ENCODE measurements at regions not wholly inside any gene's neighbourhood (a gene's known extent, or its start where the extent isn't known, plus 50 kb on each side); places are given as distances from the start of the nearest gene placed in this dataset.

DNA sequence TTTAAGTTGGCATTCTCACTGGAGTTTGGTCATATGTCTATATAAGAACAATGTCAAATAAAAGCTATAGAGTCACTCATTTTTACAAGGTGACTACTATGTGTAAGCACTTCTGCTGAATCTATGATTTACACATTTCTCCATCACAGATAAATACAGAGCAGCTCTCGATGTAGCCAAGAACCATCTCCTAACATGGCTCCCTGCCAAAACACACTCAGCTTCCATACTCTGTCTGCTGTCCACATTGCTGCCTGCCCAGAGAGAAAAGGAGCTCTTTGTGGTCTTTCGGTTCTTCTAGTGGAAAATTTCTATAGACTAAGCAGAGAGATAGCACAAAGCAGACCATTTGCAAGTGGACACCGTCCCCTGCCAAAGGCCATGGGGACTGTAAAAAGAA, 190.9 kb upstream of the KLF12 start:
- Histone ChIP-seq H3K23me2 (ENCODE audit: low read depth, low read length) (no peaks in the 10 kb centered on the region), H3K9ac (replicated peaks in 1 of 4; ENCODE audit: extremely low read depth in 1 of 4, low read depth in 3 of 4, low read length in 3 of 4) (no peak overlapping the region), H3K23ac (ENCODE audit: insufficient read length) (no peak overlapping the region), H3K4me1 (replicated peaks in 1 of 4; ENCODE audit: control insufficient read depth in 3 of 4, insufficient read depth in 4 of 4, low read length in 3 of 4) (no peaks in the 10 kb centered on the region), H3K4me3 (ENCODE audit: extremely low read depth in 1 of 4, insufficient read depth in 2 of 4, low read depth in 3 of 4, low read length in 4 of 4) (no peak overlapping the region), H3K79me1 (ENCODE audit: low read depth, low read length) (no peaks in the 10 kb centered on the region), H3K56ac (replicated peaks; ENCODE audit: insufficient read length, low read depth, low read length) (no peak overlapping the region), H3K27me3 (replicated peaks in 1 of 4; ENCODE audit: control insufficient read depth in 3 of 4, extremely low read depth in 1 of 4, insufficient read depth in 3 of 4, low read length in 3 of 4) (no peaks in the 10 kb centered on the region), H4K20me1 (replicated peaks in 1 of 2; ENCODE audit: control insufficient read depth in 1 of 2, insufficient read depth in 2 of 2, low read length in 2 of 2) (no peaks in the 10 kb centered on the region), H2BK5ac (ENCODE audit: low read depth, low read length) (no peak overlapping the region), H2BK15ac (ENCODE audit: low read length) (no peak overlapping the region), H3K27ac (ENCODE audit: low read depth, low read length) (no peak overlapping the region), H2BK120ac (replicated peaks; ENCODE audit: low read depth, low read length) (no peak overlapping the region), H4K91ac (replicated peaks; ENCODE audit: insufficient read length, low read length) (no peak overlapping the region), H4K5ac (ENCODE audit: insufficient read length, low read depth, low read length) (no peak overlapping the region), H3K79me2 (ENCODE audit: control insufficient read depth in 1 of 2, insufficient read depth in 2 of 2, low read length in 2 of 2) (no peaks in the 10 kb centered on the region), H4K8ac (ENCODE audit: extremely low read depth, insufficient read depth, low read length) (no peak overlapping the region), H2AFZ (ENCODE audit: low read length) (no peak overlapping the region), H3K36me3 (ENCODE audit: control insufficient read depth in 2 of 4, insufficient read depth in 4 of 4, low read length in 3 of 4) (no peaks in the 10 kb centered on the region; a peak in 1 of 8 replicates), H3K18ac (ENCODE audit: extremely low read depth, low read length) (no peak overlapping the region), H3K9me3 (ENCODE audit: insufficient read depth in 2 of 2, low read depth in 1 of 2, low read length in 1 of 2) (no peaks in the 10 kb centered on the region), H2BK12ac (ENCODE audit: low read depth, low read length) (no peak overlapping the region), H3K4ac (replicated peaks; ENCODE audit: insufficient read length, low read depth, low read length) (no peak overlapping the region), H3K4me2 (ENCODE audit: insufficient read depth in 1 of 2, low read depth in 2 of 2, low read length in 2 of 2) (no peak overlapping the region), H3K14ac (ENCODE audit: insufficient read length) (no peak overlapping the region), H2AK5ac (ENCODE audit: low read depth, low read length) (no peak overlapping the region), H2BK20ac (ENCODE audit: low read length) (no peak overlapping the region)
- no peak for TF ChIP-seq EP300 (IDR thresholded peaks at IDR 0.05; ENCODE audit: borderline replicate concordance in 1 of 2, low read depth in 2 of 2, low read length in 2 of 2)
- TF ChIP-seq PHF8 (conservative IDR thresholded peaks at IDR 0.05; ENCODE audit: low read depth, low read length), result no peak
- TF ChIP-seq NRF1 (IDR thresholded peaks at IDR 0.05; ENCODE audit: low read depth, low read length), result no peak
- POLR2A ChIA-PET (ENCODE audit: partially characterized antibody), result interaction anchor here (0.9 kb wide), 1 partner anchor 24 kb away, joined by 3 read pairs; no protein-coding TSS in a partner anchor
- FAIRE-seq (no peak), DNase-seq (ENCODE audit: low read depth in 1 of 2, low spot score in 2 of 2) (no peak)
- CTCF ChIA-PET (ENCODE audit: partially characterized antibody), result interaction anchor here (0.7 to 1.3 kb wide), 2 partner anchors 9 to 71 kb away, joined by 3 to 4 read pairs; no protein-coding TSS in a partner anchor
- 92% methylated on average over 3 of the region's 3 CpGs; no CpG with 5 or more reads in 1 of the 2 experiments for WGBS, 2 experiments (ENCODE audit: extremely low coverage in 1 of 2, insufficient coverage in 1 of 2, insufficient read length in 1 of 2, insufficient replicate concordance in 2 of 2, low coverage in 1 of 2, low lambda C conversion rate in 2 of 2, missing lambda C conversion rate in 1 of 2)
